GM23338 (cell line): ENCODE measurements at regions not wholly inside any gene's neighbourhood (a gene's known extent, or its start where the extent isn't known, plus 50 kb on each side); places are given as distances from the start of the nearest gene placed in this dataset.

Experiments
- ATAC-seq: fragments of 200-7000 bp; cut with Tn5 transposase; 3 replicates; pipeline ENCODE4 v1.9.1; 2020
- DNase-seq: peaks from one replicate; pipeline ENCODE4 v3.0.0-alpha.2; 2015; ENCODE audit warnings: low spot score
- H2AFZ ChIP-seq: fragments of 200-600 bp; sonication (generic); 2 replicates; pipeline ENCODE4 v1.8.0; 2016; ENCODE audit warnings: antibody characterized with exemption, mild to moderate bottlenecking, moderate library complexity
- H3F3A ChIP-seq: fragments of 200-600 bp; sonication (generic); replicated peaks from 2 replicates; pipeline ENCODE4 v1.8.0; 2017; ENCODE audit warnings: antibody characterized with exemption, mixed run types, low read depth
- H3K27ac ChIP-seq: fragments of 200-600 bp; sonication (generic); 2 replicates; pipeline ENCODE4 v1.6.1; 2016; ENCODE audit warnings: low read depth
- H3K27me3 ChIP-seq: fragments of 200-600 bp; sonication (generic); 2 replicates; pipeline ENCODE4 v1.8.0; 2016; ENCODE audit warnings: mild to moderate bottlenecking, mixed run types, moderate library complexity; ENCODE audit not compliant: insufficient read depth
- H3K36me3 ChIP-seq: fragments of 200-600 bp; sonication (generic); 2 replicates; pipeline ENCODE4 v1.8.0; 2016; ENCODE audit warnings: mild to moderate bottlenecking; ENCODE audit not compliant: insufficient read depth
- H3K4me1 ChIP-seq: fragments of 200-600 bp; sonication (generic); 2 replicates; pipeline ENCODE4 v1.8.0; 2016; ENCODE audit warnings: mild to moderate bottlenecking, moderate library complexity; ENCODE audit not compliant: insufficient read depth
- H3K4me2 ChIP-seq: fragments of 200-600 bp; sonication (generic); 2 replicates; pipeline ENCODE4 v1.7.1; 2017; ENCODE audit warnings: mixed run types
- H3K4me3 ChIP-seq: fragments of 200-600 bp; sonication (generic); 2 replicates; pipeline ENCODE4 v1.6.1; 2016; ENCODE audit warnings: mixed run types
- H3K79me2 ChIP-seq: fragments of 200-600 bp; sonication (generic); replicated peaks from 2 replicates; pipeline ENCODE4 v1.8.0; 2017; ENCODE audit warnings: mild to moderate bottlenecking; ENCODE audit not compliant: insufficient read depth
- H3K9me2 ChIP-seq: fragments of 200-600 bp; sonication (generic); 2 replicates; pipeline ENCODE4 v1.8.0; 2017; ENCODE audit not compliant: insufficient read depth
- H4K20me1 ChIP-seq: fragments of 200-600 bp; sonication (generic); replicated peaks from 2 replicates; pipeline ENCODE4 v1.8.0; 2017; ENCODE audit warnings: mild to moderate bottlenecking; ENCODE audit not compliant: insufficient read depth
- H3K27ac Mint-ChIP-seq: 2 replicates; pipeline ENCODE4 v1.8.0; 2020; ENCODE audit warnings: inconsistent platforms, mild to moderate bottlenecking, moderate library complexity, mixed read lengths
- H3K27me3 Mint-ChIP-seq: 3 replicates; pipeline ENCODE4 v1.8.0; 2022; ENCODE audit warnings: low read depth, mild to moderate bottlenecking, moderate library complexity, mixed read lengths, inconsistent platforms; ENCODE audit not compliant: insufficient read depth, poor library complexity
- H3K36me3 Mint-ChIP-seq: 3 replicates; pipeline ENCODE4 v1.8.0; 2021; ENCODE audit warnings: low read depth, mild to moderate bottlenecking, inconsistent platforms, moderate library complexity, mixed read lengths
- H3K4me1 Mint-ChIP-seq: 3 replicates; pipeline ENCODE4 v1.8.0; 2020; ENCODE audit warnings: mild to moderate bottlenecking, inconsistent platforms, mixed read lengths
- H3K4me3 Mint-ChIP-seq: 3 replicates; pipeline ENCODE4 v1.8.0; 2021; ENCODE audit warnings: moderate library complexity, mild to moderate bottlenecking, inconsistent platforms, mixed read lengths
- H3K9me3 Mint-ChIP-seq: 3 replicates; pipeline ENCODE4 v1.8.0; 2020; ENCODE audit warnings: moderate library complexity, mild to moderate bottlenecking, inconsistent platforms, mixed read lengths
- CREB1 ChIP-seq: fragments of 250-450 bp; sonication (Bioruptor Pico); IDR thresholded peaks from 2 replicates; pipeline ENCODE4 v1.5.0; 2020; ENCODE audit warnings: low read depth, mild to moderate bottlenecking, moderate library complexity
- CTCF ChIP-seq, 2 experiments: fragments of 200-600 bp in 1 of 2; sonication (generic) in 1 of 2; conservative IDR thresholded peaks; 2 replicates each; pipeline versions ENCODE4 v1.5.1 to v1.6.1; 2016 to 2017; ENCODE audit warnings: antibody characterized with exemption in 2 of 2, low read depth in 2 of 2, mild to moderate bottlenecking in 2 of 2, moderate library complexity in 1 of 2
- ETS1 ChIP-seq: IDR thresholded peaks from 2 replicates; pipeline ENCODE4 v1.6.1; 2016; ENCODE audit warnings: antibody characterized with exemption
- EZH2 ChIP-seq: fragments of 200-600 bp; sonication (generic); IDR thresholded peaks from one replicate; pipeline ENCODE4 v1.8.0; 2017; ENCODE audit warnings: antibody characterized with exemption, mild to moderate bottlenecking, low read depth; ENCODE audit not compliant: unreplicated experiment
- EZH2phosphoT487 ChIP-seq: fragments of 200-600 bp; sonication (generic); IDR thresholded peaks from one replicate; pipeline ENCODE4 v1.8.1; 2018; ENCODE audit warnings: antibody characterized with exemption; ENCODE audit not compliant: unreplicated experiment
- JUNB ChIP-seq: IDR thresholded peaks from one replicate; pipeline ENCODE4 v1.6.1; 2016; ENCODE audit warnings: antibody characterized with exemption; ENCODE audit not compliant: unreplicated experiment
- NANOG ChIP-seq: IDR thresholded peaks from 2 replicates; pipeline ENCODE4 v1.6.1; 2016; ENCODE audit warnings: antibody characterized with exemption, borderline replicate concordance
- POLR2AphosphoS5 ChIP-seq: IDR thresholded peaks from 2 replicates; pipeline ENCODE4 v1.6.1; 2016; ENCODE audit warnings: antibody characterized with exemption, low read depth
- STAT1 ChIP-seq: IDR thresholded peaks from one replicate; pipeline ENCODE4 v1.6.1; 2016; ENCODE audit warnings: antibody characterized with exemption; ENCODE audit not compliant: unreplicated experiment
- ZNF114 ChIP-seq: fragments of 250-450 bp; sonication (Bioruptor Pico); IDR thresholded peaks from 2 replicates; pipeline ENCODE4 v1.5.0; 2020; ENCODE audit warnings: mild to moderate bottlenecking, moderate library complexity
- ZNF331 ChIP-seq: fragments of 250-450 bp; sonication (Bioruptor Pico); IDR thresholded peaks from 2 replicates; pipeline ENCODE4 v1.5.0; 2020; ENCODE audit warnings: low read depth, mild to moderate bottlenecking, moderate library complexity
- ZNF462 ChIP-seq: fragments of 250-450 bp; sonication (Bioruptor Pico); IDR thresholded peaks from 2 replicates; pipeline ENCODE4 v1.5.0; 2020; ENCODE audit warnings: mild to moderate bottlenecking, moderate library complexity
- TF ChIP-seq, protein P1 (sequence below): IDR thresholded peaks from one replicate; pipeline ENCODE4 v1.6.1; 2018; ENCODE audit warnings: antibody characterized with exemption; ENCODE audit not compliant: unreplicated experiment

- Histone ChIP-seq H4K20me1 (no peaks in the 10 kb centered on the region), H3K9me2 (no peaks in the 10 kb centered on the region; the same call in 1 of the 2 replicates), H3K79me2 (no peaks in the 10 kb centered on the region), H3K27ac (no peak overlapping the region), H3K27me3 (no peaks in the 10 kb centered on the region), H3K36me3 (no peaks in the 10 kb centered on the region), H3K4me1 (no peaks in the 10 kb centered on the region), H2AFZ (no peak overlapping the region), H3K4me3 (no peak overlapping the region), H3K4me2 (no peak overlapping the region), H3F3A (no peaks in the 10 kb centered on the region)
- H3K4me1 Mint-ChIP-seq = no peaks in the 10 kb centered on the region
- no peak for TF ChIP-seq NANOG
- no peak for TF ChIP-seq ZNF114 (CRISPR knock-in tag)
- TF ChIP-seq, protein P1, sequence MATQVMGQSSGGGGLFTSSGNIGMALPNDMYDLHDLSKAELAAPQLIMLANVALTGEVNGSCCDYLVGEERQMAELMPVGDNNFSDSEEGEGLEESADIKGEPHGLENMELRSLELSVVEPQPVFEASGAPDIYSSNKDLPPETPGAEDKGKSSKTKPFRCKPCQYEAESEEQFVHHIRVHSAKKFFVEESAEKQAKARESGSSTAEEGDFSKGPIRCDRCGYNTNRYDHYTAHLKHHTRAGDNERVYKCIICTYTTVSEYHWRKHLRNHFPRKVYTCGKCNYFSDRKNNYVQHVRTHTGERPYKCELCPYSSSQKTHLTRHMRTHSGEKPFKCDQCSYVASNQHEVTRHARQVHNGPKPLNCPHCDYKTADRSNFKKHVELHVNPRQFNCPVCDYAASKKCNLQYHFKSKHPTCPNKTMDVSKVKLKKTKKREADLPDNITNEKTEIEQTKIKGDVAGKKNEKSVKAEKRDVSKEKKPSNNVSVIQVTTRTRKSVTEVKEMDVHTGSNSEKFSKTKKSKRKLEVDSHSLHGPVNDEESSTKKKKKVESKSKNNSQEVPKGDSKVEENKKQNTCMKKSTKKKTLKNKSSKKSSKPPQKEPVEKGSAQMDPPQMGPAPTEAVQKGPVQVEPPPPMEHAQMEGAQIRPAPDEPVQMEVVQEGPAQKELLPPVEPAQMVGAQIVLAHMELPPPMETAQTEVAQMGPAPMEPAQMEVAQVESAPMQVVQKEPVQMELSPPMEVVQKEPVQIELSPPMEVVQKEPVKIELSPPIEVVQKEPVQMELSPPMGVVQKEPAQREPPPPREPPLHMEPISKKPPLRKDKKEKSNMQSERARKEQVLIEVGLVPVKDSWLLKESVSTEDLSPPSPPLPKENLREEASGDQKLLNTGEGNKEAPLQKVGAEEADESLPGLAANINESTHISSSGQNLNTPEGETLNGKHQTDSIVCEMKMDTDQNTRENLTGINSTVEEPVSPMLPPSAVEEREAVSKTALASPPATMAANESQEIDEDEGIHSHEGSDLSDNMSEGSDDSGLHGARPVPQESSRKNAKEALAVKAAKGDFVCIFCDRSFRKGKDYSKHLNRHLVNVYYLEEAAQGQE = no peak
- TF ChIP-seq POLR2AphosphoS5 = no peak
- TF ChIP-seq JUNB = no peak
- TF ChIP-seq CTCF (conservative IDR thresholded peaks at IDR 0.05; ENCODE audit: low read depth in 2 of 2) = no peak
- TF ChIP-seq ZNF462 (CRISPR knock-in tag) = no peak
- no peak for TF ChIP-seq CREB1
- no peak for TF ChIP-seq EZH2
- no peak for TF ChIP-seq EZH2phosphoT487
- TF ChIP-seq ETS1 = no peak
- no peak for TF ChIP-seq STAT1
- TF ChIP-seq ZNF331 (CRISPR knock-in tag) = no peak
- ATAC-seq (no peak), DNase-seq (no peak)
- no peak overlapping the region for H3K4me3 Mint-ChIP-seq
- H3K9me3 Mint-ChIP-seq = peaks cover 3% of the 10 kb centered on the region; the same call in 1 of the 3 replicates
- H3K27ac Mint-ChIP-seq = no peak overlapping the region
- H3K36me3 Mint-ChIP-seq = no peaks in the 10 kb centered on the region
- peaks cover 1% of the 10 kb centered on the region for H3K27me3 Mint-ChIP-seq
These were observed 124.6 kb upstream of the KCNH7 start for GRCh38 chr2:162963156-162963555.
